GM12872 (cell line): ENCODE measurements at regions not wholly inside any gene's neighbourhood (a gene's known extent, or its start where the extent isn't known, plus 50 kb on each side); places are given as distances from the start of the nearest gene placed in this dataset.

ENCODE experiments used
- CTCF ChIP-seq: IDR thresholded peaks from 3 replicates; pipeline ENCODE4 v1.5.1; 2011; ENCODE audit warnings: low read depth, mild to moderate bottlenecking, low read length, moderate library complexity; ENCODE audit not compliant: insufficient read depth

- TF ChIP-seq CTCF, result no peak
These were observed 89.4 kb downstream of the ATP23 start for GRCh38 chr12:58030566-58031279.

GRCh38 chr12:58032156-58032555, 90.8 kb downstream of the ATP23 start:
- TF ChIP-seq CTCF, result no peak

- TF ChIP-seq CTCF, result no peak
These were observed 92.5 kb downstream of the ATP23 start for GRCh38 chr12:58033831-58034230.

GRCh38 chr12:58034311-58034710, 92.9 kb downstream of the ATP23 start:
- TF ChIP-seq CTCF, result no peak

- no peak for TF ChIP-seq CTCF
These were observed 93.3 kb downstream of the ATP23 start for GRCh38 chr12:58034712-58035111.

- no peak for TF ChIP-seq CTCF
These were observed 100.1 kb downstream of the ATP23 start for GRCh38 chr12:58041441-58041840.

- no peak for TF ChIP-seq CTCF
These were observed 103.6 kb downstream of the ATP23 start for GRCh38 chr12:58044966-58045365.
